ENCODE measurements at regions not wholly inside any gene's neighbourhood (a gene's known extent, or its start where the extent isn't known, plus 50 kb on each side); places are given as distances from the start of the nearest gene placed in this dataset.

DNA sequence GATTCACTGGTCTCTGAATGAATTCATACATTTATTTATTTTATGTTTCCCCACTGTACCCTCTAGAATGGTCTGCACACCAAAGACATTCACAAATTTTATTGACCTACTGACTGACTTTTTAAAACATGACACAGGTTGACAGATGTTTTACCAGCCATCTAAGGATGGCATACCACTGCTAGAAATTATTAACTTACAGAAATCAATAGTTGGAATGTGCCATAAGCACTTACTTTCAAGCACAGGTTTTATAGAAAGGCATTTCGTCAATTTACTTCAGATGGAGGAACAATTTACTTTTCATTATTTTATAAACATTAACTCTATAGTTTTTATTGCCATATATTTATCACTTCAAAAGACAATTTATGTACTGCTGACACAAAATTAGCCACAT, 448.7 kb upstream of the FBXO33 start:
- FAIRE-seq (no peak), DNase-seq (ENCODE audit: low spot score) (no peak)

- no peak for DNase-seq (ENCODE audit: low spot score)
- FAIRE-seq, result no peak
Measured at GRCh38 chr14:39880106-39880695, 448.0 kb upstream of the FBXO33 start.

DNA sequence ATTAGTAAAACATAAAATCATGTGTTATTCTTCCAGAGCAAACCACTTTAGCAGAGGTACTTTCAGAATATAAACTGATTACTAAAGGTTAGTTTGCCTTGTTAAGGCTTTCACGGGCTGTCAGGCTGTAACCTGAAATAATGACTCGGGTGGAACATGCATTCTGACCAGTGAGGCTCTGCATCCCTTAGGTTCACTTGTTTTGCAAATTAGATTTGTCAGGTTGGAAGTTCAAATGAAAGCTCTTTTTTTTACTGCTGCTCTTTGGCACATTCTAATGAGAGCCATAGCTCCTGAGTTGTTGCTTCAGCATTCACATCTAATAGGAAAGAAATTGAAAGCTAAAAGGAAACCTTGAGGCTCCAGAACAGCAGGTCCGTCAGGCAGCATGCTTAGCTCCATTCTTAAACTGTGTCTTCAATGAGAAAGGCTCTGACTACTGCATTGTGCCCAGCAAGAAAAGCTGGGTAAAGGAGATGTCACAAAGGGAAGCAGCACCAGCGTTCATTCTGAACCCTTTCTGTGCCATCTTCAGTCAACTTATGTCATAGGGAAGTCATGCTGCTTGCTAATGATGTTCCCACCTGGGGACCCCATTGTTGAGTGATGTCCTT, 445.5 kb upstream of the FBXO33 start:
- FAIRE-seq (no peak), DNase-seq (ENCODE audit: low spot score) (no peak)

DNA sequence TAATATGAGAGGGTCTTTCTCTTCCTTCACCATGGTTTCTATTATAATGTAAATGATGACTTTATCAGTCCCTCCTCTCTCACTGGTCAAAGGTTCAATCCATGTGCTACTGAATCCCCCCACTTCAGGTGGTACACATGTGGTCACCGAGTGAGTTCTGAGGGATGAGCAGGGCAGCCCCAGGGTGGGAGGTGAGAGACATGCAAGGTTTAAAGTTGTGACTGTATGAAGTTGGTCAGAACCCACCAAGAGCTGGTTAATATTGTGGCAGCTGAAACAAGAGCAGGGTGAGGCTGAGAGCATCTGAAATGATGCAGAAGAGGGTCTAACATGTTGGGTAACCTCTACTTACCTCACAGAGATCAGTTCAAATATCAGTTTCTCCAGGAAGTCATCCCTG, 444.7 kb upstream of the FBXO33 start:
- no peak for DNase-seq (ENCODE audit: low spot score)
- no peak for FAIRE-seq

DNA sequence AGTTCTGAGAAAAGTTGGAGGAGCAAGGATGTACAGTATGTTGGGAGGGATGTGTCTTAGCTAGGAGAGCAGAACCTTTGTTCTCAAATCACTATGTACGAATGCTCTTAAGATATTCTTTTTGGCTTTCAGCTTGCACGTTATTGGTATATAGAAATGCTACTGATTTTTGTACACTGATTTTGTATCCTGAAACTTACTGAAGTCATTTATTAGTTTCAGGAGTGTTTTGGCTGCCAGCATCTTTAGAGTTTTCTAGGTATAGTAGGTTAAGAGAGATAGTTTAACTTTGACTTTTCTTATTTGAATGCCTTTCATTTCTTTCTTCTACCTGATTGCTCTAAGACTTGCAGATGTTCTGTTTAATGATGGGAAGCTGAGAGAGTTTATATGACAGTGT, 442.8 kb upstream of the FBXO33 start:
- no peak for DNase-seq (ENCODE audit: low spot score)
- no peak for FAIRE-seq

DNA sequence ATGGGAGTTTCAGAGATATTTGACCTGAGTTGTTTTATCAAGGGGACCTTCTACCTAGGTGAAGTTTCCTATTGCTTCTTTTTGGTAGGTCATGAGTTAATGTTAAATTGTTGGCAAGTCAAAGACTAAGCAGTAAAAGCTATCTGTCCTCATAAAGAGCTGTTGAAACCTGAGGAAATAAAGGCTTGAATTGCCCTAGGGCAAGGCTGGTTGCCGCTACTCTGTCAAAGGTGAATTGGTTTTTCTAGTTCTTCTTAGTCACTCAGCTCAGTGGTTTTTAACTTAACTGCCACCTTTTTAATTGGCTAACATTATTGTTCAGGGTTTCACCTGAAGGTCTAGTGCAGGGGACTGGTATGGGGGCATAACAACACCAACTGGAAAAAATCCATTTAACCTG, 441.6 kb upstream of the FBXO33 start:
- FAIRE-seq, result no peak
- no peak for DNase-seq (ENCODE audit: low spot score)

DNA sequence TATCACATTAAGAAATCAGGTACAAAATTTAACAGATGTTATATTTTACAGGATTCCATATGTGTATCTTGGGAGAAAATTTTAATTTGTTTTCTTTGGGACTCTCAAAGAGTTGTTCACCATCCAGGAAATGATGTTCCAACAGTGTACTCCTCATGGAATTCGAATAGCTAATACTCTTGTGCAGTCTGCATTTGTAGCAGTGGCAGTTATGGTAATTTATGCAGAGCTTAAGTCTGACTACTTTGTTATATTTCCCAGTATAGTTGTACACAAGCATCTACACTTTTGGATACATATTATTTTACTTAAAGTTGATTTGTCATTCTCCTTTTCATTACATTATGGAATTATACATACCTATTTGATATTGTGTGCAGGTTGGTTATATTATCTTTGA, 436.7 kb upstream of the FBXO33 start:
- no peak for DNase-seq (ENCODE audit: low spot score)

DNA sequence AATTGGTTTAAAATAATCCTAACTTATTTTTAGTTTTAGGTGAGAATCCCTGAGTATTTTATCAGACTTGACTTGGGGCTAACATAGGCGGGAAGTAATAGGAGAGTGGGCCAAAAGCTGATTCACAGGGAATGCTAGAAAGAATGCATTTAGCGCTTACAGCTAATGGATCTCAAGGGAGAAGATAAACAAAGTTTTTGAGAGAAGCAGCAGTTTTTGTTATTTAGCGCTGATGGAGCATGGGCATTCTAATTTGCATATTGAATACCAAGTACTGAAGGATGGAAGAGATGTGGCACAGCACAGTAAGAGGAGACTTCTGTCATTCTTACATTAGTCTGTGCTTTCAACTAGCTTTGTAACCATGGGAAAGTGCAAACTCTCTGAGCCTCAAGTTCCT, 436.0 kb upstream of the FBXO33 start:
- DNase-seq (ENCODE audit: low spot score) (no peak), FAIRE-seq (no peak)

More for the DNA sequence above, 436.7 kb upstream of the FBXO33 start:
- FAIRE-seq, result no peak

GRCh38 chr14:39863441-39863840, 431.2 kb upstream of the FBXO33 start:
- FAIRE-seq, result no peak

GRCh38 chr14:39861696-39862095, 429.5 kb upstream of the FBXO33 start:
- no peak for FAIRE-seq
- DNase-seq (ENCODE audit: low spot score), result no peak

More at GRCh38 chr14:39863441-39863840, 431.2 kb upstream of the FBXO33 start:
- no peak for DNase-seq (ENCODE audit: low spot score)

DNA sequence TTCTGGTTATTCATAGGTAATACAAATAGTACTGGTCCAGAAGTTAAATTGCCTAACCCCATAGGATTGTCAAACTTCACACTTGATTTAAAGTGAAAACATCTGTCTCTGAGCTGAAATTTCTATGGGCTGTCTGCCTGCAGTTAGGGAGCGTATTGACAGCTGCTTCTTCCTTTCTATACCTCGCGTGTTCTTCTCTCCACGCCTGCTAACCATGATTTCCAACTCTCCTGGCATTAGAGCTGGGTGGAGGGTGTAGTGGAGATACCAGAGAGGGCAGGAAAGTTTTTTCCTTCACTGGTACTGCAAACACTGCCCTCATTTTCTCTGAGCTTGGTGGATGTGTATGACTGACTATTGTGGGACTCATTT, 429.0 kb upstream of the FBXO33 start:
- no peak for FAIRE-seq
- no peak for DNase-seq (ENCODE audit: low spot score)

GRCh38 chr14:39860596-39861228, 428.5 kb upstream of the FBXO33 start:
- DNase-seq (ENCODE audit: low spot score) (no peak), FAIRE-seq (no peak)

- DNase-seq (ENCODE audit: low spot score), result no peak
- no peak for FAIRE-seq
Measured at GRCh38 chr14:39859314-39859713, 427.1 kb upstream of the FBXO33 start.

GRCh38 chr14:39857376-39858055, 425.3 kb upstream of the FBXO33 start:
- no peak for FAIRE-seq
- DNase-seq (ENCODE audit: low spot score), result no peak

- DNase-seq (ENCODE audit: low spot score) (no peak), FAIRE-seq (no peak)
Measured at GRCh38 chr14:39853441-39853840, 421.2 kb upstream of the FBXO33 start.

- no peak for DNase-seq (ENCODE audit: low spot score)
- no peak for FAIRE-seq
Measured at GRCh38 chr14:39851202-39851601, 419.0 kb upstream of the FBXO33 start.

GRCh38 chr14:39847852-39848251, 415.6 kb upstream of the FBXO33 start:
- FAIRE-seq, result no peak

GRCh38 chr14:39847194-39847593, 415.0 kb upstream of the FBXO33 start:
- DNase-seq (ENCODE audit: low spot score) (no peak), FAIRE-seq (no peak)

More at GRCh38 chr14:39847852-39848251, 415.6 kb upstream of the FBXO33 start:
- DNase-seq (ENCODE audit: low spot score), result no peak

- DNase-seq (ENCODE audit: low spot score) (no peak), FAIRE-seq (no peak)
Measured at GRCh38 chr14:39843881-39844280, 411.6 kb upstream of the FBXO33 start.

DNA sequence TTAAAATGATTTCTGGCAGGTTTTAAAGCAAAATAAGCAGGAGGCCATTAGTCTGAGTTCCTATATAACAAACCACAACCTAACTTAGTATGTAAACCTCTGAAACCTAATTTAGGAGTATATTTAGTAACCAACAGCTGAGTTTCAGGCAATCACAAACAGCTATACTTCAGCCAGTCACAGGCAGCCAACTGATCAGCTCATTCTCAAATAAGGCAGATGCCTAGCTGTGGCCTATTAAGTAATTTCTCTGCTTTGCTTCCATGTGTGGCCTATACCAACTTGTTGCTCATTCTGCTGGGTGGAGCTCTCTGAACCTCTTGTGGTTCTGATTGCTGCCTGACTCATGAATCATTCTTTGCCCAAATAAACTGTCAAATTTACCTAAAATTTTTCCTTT, 408.9 kb upstream of the FBXO33 start:
- FAIRE-seq (no peak), DNase-seq (ENCODE audit: low spot score) (no peak)

GRCh38 chr14:39827901-39828655, 395.8 kb upstream of the FBXO33 start:
- DNase-seq (ENCODE audit: low spot score) (no peak), FAIRE-seq (no peak)

Data from RCC 7860 (cell line).